Fibroblast of gingiva (primary cell): ENCODE measurements at regions not wholly inside any gene's neighbourhood (a gene's known extent, or its start where the extent isn't known, plus 50 kb on each side); places are given as distances from the start of the nearest gene placed in this dataset.
"Not testable (repeated sequence)": the region's sequence is repeated elsewhere in the genome, so short reads cannot be mapped to it uniquely, and the experiment has no call there.

Experiments
- DNase-seq: peaks from one replicate; pipeline ENCODE4 v3.0.0-alpha.2; 2011; ENCODE audit warnings: low read depth

DNA sequence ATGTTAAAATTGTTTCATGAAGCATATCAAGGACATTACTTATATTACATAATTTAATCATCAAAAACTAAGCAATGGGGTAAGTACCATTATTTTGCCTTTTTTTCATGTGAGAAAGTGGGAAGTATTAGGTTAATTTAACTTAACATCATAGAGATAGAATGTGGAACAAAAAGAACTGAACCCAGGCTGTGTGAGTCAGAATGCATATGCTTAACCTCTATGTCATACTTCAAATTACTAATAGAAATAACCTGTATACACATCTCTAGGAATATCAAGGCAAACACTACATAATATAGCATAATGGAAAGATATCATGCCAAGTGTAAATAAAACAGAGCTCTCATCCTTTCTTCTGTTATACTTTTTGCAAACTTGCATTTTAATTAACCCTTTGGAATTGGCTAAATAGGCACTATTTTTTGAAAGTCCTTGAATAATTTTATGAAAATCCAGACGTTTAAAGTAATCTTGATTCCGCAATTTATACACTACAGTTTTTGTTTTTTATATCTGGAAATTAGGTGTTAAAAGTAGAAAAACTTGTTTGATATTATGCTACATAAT, 777.7 kb downstream of the SLC6A15 start:
- DNase-seq, result no peak

DNA sequence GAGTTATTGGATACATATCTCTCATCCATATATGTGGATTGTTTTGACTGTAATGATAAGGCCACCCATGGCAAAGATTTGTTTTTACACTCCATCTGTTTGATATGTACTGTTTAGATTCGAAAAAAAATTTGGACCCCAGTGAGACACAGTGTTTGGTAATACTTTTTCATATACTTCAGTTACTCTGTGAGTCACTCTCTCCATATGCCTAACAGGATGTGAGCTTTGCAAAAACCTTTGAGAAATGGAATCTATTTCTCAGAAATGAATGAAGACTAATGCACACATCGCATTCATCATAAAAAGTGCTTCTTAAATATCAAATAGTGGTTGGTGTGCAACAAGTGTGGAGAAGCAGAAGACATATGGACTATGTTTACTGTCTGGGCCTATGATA, 781.5 kb downstream of the SLC6A15 start:
- DNase-seq, result peak; percentile 65

DNA sequence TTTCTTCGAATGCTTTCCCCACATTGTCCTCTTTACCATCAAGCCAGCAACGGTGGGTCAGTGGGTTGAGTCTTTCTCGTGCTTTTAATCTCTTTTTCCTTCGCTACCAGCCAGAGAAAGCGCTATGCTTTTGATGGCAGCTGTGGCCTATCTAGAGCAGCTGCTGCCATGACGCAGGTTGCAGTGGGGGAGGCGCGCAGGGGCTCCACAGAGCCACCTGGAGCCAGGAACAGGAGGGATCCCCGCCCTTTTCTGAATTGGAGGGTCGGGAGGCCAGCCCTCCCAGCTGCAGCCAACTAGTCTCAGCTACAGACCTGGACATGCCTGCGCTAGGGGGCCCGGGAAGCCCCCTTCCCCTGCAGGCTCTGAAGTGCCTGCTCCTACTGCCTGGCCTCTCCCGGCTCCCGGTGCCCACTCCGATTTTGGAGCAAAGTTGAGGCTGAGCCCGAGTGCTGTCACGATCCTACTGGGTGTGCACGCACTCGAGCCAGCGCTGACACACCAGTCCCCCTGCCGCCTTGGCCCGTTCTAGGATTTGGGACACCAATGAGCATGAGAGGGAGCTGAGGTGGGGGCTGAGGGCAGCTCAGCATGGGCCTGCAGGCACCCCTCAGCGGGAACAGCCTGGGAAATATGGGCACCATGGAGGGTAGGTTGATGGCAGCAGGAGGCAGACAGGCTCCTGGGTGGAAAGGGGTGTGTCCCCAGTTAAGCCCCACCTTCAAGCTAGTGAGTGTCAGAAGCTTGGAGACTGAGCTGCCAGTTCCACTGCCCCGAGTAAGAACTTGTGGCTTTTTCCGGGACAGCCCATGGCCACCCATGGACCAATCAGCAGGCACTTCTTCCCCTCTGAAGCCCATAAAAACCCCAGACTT, 784.2 kb downstream of the SLC6A15 start:
- no peak for DNase-seq

DNA sequence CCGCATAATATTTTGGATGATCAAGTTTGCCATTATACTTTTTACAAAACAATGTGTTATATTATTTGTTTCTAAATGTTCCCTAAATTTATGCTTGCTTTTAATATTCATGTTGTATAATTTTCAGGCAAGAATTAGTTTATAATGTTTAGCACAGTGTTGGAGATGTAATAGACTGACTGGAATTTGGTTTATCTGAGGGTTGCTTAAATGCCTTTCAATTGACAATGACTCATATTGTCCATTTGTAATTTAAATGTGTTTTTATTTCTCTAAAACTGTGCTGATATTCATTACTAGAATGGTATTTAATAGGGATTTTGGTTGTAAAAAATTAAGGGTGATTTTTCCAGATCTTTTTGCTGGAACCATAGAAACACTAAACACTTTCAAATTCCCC, 788.4 kb downstream of the SLC6A15 start:
- no peak for DNase-seq

DNA sequence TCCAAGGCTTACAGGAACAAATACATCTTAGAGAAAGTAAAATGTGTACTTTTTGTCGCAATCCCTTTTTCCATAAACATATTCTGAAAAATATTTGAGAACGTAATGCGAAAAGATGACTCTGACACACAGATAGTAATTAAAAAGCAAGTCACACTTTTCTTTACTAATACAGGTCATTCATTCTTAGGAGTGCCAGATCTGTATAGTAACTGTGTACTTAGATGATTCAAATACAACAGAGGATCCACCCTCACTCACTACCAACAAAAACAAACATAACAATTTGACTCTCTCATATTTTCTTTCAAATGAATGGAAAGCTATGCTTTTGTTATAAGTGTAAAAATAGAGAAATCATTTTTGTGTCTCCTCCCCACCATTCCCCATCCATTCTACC, 795.4 kb downstream of the SLC6A15 start:
- DNase-seq, result no peak

DNA sequence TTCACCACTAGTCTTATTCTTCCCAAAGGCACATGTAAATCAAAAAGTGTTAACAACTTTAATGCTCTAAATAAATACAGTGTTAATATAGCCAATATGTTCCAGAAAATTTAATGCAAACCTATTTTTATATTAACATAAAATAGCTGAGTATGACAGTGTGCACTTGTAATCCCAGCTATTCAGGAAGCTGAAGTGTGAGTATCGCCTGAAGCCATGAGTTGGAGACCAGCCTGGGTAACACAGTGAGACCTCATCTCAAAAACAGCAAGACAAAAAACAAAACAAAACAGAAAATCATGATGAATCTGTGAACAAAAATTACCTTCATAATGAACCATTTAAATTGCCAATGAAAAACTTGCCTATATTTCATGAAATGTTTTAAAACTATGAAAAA, 798.9 kb downstream of the SLC6A15 start:
- no peak for DNase-seq

DNA sequence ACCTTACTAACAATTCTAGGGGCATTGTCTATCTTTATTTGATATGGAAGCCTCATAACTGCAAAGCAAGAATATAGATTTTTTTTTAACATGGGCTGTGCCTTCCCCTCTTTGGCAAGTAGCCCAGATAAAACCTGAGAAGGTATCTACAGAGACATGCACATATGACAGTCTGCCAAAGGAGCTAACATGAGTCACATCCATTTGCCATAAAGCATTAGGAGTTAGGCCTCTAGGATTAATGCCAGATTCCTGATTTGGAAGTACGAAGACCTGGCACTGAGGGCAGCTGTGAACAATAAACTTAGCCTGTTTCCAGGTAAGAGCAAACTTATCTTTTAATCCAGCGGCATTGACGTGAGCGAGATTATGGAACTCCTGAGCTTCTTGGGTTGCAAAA, 808.7 kb downstream of the SLC6A15 start:
- DNase-seq, result not testable (repeated sequence)

DNA sequence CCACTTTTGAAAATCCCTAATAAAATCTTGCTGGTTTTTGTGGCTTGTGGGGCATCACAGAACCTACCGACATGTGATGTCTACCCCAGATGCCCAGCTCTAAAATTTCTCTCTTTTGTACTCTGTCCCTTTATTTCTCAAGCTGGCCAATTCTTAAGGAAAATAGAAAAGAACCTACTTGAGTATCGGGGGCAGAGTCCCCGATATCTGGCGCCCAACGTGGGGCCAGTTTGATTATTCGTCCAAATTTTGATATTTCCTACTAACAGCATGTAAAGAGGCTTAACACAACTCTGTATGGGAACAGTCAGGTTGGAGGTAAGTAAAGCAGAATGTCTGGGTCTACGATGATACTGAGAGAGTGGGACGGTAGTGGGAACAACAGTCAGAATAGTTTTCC, 810.6 kb downstream of the SLC6A15 start:
- not testable (repeated sequence) for DNase-seq

DNA sequence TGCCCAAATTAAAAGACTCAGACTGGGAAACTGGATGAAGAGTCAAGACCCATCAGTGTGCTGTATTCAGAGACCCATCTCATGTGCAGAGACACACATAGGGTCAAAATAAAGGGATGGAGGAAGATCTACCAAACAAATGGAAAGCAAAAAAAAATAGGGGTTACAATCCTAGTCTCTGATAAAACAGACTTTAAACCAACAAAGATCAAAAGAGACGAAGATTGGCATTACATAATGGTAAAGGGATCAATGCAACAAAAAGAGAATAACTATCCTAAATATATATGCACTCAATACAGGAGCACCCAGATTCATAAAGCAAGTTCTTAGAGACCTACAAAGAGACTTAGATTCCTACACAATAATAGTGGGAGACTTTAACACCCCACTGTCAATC, 813.0 kb downstream of the SLC6A15 start:
- DNase-seq, result not testable (repeated sequence)

DNA sequence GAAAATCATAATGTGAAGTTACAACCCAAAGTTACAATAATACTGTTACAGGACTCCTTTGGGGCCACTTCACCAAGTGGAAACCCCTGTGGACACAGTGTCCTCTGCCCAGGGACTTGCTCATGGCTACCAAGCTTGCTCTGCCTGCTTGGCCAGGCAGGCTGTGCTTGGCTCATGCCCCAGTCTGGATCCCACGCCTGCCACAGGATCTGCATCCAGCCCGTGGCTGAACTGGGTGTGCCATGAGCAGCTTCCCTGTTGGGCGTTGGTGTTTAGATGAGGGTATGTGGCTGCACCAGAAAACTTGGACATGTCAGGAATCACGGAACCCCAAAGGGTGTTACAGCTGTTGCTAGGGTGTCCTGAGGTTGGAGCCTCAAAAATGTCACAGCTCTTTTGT, 820.9 kb downstream of the SLC6A15 start:
- DNase-seq, result no peak

DNA sequence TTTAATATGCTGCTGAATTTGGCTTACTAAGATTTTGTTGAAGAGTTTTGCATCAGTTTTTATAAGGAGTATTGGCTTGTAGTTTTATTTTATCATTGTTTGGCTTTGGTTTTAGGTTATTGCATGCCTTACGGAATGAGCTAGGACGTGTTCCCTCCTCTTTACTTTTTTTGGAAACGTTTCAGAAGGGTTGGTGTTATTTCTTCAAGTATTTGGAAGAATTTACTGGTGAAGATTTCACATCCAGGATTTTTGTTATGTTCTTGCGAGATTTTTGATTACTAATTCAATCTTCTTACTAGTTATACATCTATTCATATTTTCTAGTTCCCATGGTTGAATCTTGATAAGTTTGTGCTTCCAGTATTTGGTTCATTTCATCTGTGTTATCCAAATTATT, 823.2 kb downstream of the SLC6A15 start:
- DNase-seq, result no peak

DNA sequence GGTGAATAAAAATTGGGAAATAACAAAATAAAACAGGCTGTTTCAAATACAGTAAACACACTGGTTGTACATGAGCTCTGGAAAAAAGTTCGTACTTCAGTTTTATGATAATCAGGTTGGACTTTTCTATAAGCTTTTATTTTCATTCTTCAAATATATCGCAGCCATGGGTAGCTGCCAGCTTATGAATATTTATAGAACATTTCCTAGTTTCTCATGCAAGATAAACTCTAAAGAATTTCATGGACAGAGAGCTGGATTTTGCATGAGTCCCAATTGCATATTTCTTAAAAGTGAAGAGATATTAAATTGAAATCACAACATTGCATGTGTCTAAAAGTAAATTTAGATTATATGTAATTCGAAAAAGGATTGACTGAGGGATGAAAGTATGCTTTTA, 827.6 kb downstream of the SLC6A15 start:
- no peak for DNase-seq

DNA sequence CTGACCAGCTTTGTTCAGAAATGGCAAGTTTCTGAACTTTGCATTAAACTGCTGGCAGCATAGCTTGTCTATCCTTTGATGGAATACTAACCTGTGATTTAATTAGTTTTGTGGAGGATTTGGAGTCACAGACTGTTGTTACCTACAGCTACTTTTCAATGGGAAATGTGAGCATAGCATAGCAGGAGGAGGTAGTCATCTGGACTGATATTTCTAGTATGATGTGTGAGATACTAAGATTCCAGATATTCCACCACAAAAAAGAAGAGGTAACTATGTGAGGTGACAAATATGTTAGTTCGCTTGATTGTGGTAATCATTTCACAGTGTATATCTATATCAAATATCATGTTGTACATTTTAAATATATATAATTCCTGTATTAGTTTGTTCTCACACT, 833.0 kb downstream of the SLC6A15 start:
- DNase-seq, result no peak

DNA sequence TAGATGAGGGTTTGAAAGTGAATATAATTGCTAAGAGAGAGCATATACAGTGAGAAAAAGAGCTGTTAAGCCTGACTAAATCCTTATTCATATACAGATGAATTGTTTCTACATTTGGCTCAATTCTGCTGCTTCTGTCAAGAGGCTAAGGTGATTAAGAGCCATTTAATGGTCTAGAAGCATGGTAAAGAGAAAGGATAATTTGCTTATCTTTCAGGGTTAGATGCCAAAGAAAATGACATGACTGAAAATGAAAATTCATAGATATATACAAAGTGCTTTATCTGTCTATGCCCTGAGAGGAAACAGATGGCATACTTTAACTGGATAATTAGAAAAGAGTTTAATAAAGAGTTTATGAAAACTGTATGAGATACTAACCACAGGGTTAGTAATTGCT, 834.9 kb downstream of the SLC6A15 start:
- DNase-seq, result no peak

DNA sequence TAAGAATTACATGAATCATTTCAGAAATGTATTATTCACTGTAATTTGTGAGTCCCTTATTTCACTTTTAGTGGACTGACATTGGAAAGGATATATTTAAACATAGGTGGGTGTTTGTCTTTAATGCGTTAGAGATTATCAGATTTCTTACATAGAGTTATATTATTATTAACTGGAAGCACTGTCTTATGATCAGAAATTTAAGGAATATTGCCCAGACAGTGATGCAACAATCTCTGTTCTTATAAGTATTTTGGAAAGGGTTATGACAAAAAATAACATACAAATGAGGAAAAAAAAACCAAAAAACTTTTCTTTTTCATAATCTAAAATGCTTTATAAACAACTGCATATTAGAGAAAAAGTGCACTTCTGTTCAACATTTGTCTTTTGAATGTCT, 836.6 kb downstream of the SLC6A15 start:
- DNase-seq, result peak; percentile 31

DNA sequence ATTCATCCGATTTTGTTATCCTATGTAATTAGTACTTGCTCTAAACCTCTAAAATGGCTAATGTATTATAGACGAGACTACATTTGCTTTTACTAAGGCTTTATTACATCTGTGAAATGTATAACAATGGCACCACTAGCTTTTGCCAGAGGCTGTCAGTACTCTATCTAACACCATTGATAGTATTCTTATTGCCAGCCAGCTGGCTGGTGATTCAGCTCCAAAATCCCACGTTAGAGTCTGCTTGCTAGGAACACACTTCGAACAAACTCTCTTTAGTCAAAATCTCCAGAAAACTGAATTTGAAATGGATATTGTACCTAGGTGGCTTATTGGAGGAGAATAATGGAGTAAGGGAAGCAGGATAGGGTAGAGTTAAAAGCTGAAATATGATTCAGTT, 839.2 kb downstream of the SLC6A15 start:
- no peak for DNase-seq

DNA sequence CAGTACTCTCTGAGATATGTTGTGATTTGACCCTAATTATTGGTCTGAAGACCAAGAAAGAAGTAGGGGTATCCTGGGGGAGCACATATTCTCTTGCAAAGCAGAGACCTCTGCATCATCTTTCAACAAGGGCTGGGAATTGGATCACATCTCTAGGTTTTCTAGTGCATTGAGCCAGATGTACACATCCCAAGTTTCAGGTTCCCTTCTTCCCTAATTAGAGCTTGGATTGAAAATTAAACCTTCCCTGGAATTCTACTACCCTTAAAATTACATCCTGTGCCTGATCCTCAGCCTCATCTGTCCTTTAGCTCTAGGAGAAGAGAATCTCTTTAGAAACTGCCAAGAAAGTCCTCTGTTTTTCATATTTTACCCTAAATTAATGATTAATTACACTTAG, 839.6 kb downstream of the SLC6A15 start:
- DNase-seq, result no peak

DNA sequence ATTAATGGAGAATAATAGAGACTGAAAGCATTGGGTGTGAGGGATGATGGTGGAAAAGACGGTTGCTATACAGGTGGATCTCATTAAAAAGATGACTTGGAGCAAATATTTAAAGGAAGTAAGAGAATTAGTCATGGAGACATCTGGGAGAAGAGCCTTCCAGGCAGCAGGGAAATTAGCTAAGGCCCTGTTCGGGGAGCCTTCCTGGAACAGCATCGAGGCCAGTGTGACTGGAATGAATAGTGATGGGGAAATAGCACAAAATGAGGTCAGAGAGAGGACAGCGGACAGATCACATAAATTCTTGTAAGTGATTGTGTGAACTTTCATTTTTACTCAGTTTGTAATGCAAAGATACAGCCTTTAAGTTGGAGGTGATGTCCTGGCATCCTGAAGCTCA, 842.3 kb downstream of the SLC6A15 start:
- DNase-seq, result peak; percentile 94

DNA sequence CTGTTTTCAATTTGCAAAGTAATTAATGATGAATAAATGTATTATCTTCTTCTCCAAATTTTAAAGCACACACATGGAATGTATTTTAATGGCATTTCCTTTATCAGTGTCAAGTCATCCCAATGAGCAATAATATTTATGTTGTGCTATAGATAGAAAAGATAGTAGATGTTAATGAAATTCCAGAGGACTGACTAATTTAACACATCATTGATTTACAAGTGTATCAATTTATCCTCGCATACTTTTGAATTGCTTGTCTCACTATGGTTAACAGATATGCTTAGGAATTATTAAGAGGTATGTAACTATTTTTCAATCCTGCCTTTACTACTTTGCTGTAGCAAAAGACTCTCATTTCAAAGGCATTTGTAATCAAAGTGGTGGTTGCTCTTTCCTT, 842.9 kb downstream of the SLC6A15 start:
- no peak for DNase-seq

DNA sequence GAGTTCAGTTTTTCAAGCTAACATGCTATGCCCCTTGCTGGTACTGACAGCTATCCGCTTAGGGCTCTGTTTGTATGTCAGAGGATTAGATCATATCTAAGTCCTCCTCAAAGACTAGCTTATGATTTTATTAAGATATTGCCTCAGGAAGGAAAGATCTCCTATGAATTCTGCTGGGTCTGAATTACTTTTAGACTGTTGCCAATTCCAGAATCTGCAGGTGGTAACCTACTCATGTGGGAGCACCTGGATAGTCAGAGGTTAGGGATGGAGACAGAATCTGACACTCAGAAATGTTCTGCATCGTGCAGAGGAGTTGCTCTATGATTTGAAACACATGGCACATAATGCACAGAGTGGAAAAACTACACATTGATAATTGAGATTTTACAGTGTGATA, 843.4 kb downstream of the SLC6A15 start:
- DNase-seq, result no peak

DNA sequence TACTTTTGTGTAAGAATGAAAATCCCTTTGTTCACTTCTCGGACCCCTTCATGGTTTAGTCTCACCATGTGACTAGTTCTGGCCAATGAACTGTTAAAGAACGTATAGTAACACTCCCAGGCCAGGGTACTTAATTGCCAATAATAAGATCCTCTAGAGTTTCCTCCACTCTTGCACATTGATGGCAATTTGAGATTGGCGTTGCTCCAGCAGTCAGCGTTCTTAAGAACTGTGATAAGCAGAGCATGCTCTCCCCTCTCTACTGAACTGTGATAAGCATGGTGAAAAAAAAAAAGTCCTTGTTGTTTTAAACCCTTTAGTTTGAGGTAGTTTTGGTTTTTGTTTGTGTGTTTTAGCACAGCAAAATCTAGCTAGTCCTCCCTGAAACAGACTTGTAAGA, 854.5 kb downstream of the SLC6A15 start:
- no peak for DNase-seq

DNA sequence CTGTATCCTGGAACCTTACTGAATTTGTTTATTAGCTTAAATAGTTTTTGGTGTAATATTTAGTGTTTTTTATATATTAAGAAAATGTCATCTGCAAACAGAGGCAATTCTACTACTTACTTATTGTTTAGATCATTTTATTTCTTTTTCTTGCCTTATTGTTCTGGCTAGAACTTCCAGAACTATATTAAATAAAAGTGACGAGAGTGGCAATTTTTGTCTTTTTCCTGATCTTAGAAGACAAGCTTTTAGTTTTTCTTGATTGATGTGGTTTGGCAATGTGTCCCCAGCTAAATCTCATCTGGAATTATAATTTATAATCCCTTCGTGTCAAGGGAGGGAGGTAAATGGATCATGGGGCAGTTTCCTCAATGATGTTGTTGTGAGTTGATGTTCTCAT, 857.8 kb downstream of the SLC6A15 start:
- DNase-seq, result no peak

DNA sequence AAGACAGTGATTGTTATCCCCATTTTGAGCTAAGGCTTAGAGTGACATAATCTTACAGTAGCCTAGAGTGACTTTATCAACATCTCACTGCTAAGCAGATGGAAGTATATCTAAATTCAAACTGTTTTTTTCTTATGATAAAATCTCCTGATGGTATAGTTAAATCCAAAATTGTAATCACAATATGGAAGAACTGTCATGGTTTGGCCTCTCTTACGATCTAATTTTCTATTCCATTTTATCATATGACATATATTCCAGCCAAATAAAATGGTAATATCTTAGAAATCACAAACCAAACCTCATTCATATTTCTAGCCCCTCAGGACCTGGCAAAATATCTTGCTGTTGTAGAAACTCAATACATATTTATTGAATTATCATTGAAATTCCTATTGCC, 864.7 kb downstream of the SLC6A15 start:
- no peak for DNase-seq

DNA sequence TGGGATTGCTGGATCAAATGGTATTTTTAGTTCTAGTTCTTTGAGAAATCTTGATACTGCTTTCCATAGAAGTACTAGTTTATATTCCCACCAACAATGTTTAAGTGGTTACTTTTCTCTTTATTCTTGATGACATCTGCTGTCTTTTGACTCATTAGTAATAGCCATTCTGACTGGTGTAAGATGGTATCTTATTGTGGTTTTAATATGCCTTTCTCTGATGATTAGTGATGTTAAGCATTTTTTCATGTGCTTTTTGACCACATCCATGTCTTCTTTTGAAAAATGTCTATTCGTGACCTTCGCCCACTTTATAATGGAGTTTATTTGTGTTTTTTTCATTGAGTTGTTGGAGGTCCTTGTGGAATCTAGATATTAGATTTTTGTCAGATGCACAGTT, 865.7 kb downstream of the SLC6A15 start:
- no peak for DNase-seq
